GM21526 (cell line): ENCODE measurements at regions not wholly inside any gene's neighbourhood (a gene's known extent, or its start where the extent isn't known, plus 50 kb on each side); places are given as distances from the start of the nearest gene placed in this dataset.
"Not testable (repeated sequence)": the region's sequence is repeated elsewhere in the genome, so short reads cannot be mapped to it uniquely, and the experiment has no call there.

Source experiments
- ATAC-seq: cut with Tn5 transposase; IDR thresholded peaks from one replicate; pipeline ENCODE4 v1.9.1; 2021; ENCODE audit warnings: moderate library complexity; ENCODE audit not compliant: unreplicated experiment, low FRiP score

GRCh38 chr11:24206030-24206429, 290.8 kb upstream of the LUZP2 start:
- no peak for ATAC-seq

DNA sequence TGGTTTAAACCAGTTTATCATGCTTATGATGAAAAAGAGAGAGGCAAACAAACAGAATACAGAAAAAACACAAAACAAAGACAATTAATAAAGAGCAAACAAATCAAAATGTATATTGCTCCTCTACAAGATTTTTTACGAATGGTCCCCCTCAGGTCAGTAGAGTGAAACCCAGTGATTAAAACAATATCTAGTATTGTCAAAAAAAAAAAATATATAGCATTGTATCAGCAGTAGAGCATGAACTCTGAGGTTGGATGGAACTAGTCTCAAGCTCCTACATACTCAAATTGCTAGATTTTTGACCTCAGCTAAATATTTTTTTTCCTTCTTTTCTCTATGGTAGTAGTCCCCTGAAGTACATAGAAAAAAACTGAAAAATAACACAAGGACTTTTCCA, 290.3 kb upstream of the LUZP2 start:
- ATAC-seq = no peak

GRCh38 chr11:24216488-24216887, 280.4 kb upstream of the LUZP2 start:
- ATAC-seq = no peak

DNA sequence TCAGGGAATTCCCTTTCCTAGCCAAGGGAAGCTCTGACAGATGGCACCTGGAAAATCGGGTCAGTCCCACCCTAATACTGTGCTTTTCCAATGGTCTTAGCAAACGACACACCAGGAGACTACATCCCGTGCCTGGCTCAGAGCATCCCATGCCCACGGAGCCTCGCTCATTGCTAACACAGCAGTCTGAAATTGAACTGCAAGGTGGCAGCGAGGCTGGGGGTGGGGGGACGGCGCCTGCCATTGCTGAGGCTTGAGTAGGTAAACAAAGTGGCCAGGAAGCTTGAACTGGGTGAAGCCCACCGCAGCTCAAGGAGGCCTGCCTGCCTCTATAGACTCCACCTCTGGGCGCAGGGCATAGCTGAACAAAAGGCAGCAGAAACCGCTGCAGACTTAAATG, 279.5 kb upstream of the LUZP2 start:
- not testable (repeated sequence) for ATAC-seq

DNA sequence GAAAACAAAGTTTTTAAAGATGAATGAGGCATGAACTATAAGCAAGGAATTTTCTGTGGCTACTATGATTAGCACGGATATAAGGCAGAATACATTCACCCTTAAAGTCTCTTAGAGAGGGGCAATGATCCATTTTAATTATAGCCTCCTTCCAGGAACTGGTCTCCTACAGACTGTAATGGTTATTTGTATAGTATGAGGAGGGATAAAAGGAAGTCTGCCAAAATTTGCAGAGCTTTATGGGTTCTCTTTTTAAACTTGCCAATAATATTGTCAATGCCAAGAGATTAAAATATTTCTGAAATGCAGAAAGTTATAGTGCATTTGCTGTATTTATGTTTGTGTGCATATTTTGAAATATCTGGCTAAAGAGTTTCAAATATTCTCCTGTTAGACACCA, 271.4 kb upstream of the LUZP2 start:
- no peak for ATAC-seq

GRCh38 chr11:24226606-24227005, 270.2 kb upstream of the LUZP2 start:
- no peak for ATAC-seq

- ATAC-seq = no peak
These were observed 263.8 kb upstream of the LUZP2 start for GRCh38 chr11:24233041-24233440.

DNA sequence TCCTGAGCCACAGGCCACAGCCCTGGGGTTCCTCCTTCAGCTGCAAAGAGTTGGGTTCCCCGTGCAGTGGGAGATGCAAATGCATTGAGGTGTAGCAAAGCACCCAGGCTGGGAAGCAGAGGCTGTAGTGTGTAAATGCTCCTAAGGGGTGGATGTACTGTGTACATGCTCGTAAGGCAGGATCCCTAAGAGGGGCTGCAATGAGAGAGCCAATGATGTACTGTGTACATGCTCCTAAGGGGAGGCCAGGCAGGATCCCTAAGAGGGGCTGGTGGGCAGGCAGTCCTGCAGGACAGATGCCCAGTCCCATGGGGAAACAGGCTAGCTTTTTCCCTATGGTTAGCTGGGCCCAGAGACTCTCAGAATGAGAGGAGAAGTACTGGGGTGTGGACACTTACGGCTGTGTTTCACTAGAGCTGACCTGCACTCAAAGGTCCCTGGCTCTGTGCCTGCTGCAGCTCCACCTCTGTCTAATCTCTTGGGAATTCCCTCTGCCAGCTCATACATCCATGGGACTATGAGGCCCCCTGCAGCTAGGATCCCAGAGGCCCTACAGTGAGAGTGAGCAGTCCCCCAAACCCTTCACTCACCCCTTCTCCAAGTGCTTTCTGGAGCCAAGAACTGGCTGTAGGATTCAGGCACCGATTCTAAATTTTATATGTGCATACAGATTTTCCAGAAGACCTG, 261.9 kb upstream of the LUZP2 start:
- no peak for ATAC-seq

- no peak for ATAC-seq
These were observed 257.8 kb upstream of the LUZP2 start for GRCh38 chr11:24238771-24239645.

DNA sequence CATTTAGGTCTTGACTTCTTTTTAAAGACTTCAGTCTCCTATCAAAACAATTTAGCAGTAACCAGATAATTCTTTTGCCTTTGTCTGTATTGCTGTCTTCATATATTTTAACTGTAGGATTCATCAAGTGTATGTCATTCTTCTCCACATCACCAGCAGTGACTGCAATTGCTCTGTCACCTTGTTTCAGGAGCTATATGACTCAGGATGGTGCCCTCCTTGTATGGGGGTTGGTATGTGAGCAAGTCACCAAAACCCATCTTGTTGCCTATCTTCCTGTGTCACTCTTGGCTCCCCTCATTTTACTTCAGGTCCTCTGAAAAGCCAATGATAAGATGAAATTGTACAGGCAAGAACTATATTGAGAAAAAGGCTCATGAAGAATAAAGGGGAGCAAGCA, 256.9 kb upstream of the LUZP2 start:
- ATAC-seq = no peak

GRCh38 chr11:24240496-24241175, 256.2 kb upstream of the LUZP2 start:
- ATAC-seq = no peak

- no peak for ATAC-seq
These were observed 250.1 kb upstream of the LUZP2 start for GRCh38 chr11:24246715-24247114.

DNA sequence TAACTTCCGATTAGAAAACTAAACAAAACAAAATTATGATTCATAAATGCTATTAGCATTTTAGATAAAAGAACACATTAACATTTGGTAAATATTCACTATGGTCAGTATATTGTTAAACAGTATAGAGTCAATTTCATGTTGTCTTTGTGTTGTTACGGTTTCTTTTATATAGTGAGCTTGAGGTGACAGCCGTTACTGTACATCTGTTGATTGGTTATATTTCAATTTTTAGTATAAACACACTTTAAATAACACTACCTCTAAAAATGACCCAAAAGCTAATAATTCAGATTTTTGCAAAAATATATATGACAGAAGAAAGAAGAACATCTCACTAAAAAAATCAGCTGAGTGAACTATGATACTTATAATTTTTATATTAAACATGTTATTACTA, 249.0 kb upstream of the LUZP2 start:
- no peak for ATAC-seq

- no peak for ATAC-seq
These were observed 246.9 kb upstream of the LUZP2 start for GRCh38 chr11:24249921-24250320.

GRCh38 chr11:24253237-24253760, 243.6 kb upstream of the LUZP2 start:
- no peak for ATAC-seq

DNA sequence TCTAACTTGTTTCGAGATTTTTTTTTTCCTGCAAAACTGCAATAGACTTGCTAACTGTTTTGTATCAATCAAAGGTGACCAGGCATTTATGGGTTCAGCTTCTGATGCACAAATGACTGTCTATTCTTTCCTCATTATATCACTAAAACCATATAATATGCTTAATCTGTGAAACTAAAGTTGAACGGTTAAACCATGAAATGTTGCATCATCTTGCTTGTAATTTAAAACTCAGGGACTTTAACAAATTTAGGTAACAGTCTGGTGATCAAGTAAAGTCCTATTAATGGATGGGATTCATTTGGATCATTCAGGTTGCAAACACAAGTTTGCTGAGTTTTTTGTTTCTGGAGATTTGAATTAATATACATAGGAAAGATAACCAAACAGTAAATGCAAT, 232.0 kb upstream of the LUZP2 start:
- no peak for ATAC-seq

DNA sequence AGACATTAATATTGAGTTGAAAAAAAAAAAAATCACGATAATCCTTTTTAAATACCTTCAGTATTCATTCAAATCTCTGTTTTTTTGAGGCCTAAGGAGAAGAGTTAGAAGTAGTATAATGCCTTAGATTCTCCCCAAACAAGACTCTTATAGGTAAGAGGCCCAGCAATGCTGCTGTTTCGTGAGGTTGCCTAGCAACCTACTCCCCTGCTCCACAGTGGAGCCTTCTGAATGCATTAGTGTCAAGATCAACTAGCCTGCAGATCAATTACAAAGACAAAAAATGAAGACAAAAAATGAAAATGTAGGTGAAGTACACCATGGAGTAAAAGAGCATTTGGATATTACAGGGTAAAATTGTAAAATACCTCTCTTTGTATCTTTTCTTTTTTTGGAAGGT, 229.8 kb upstream of the LUZP2 start:
- ATAC-seq = no peak

- ATAC-seq = no peak
These were observed 225.1 kb upstream of the LUZP2 start for GRCh38 chr11:24271798-24272197.

GRCh38 chr11:24274214-24274781, 222.6 kb upstream of the LUZP2 start:
- not testable (repeated sequence) for ATAC-seq

GRCh38 chr11:24286238-24286637, 210.6 kb upstream of the LUZP2 start:
- ATAC-seq = no peak

DNA sequence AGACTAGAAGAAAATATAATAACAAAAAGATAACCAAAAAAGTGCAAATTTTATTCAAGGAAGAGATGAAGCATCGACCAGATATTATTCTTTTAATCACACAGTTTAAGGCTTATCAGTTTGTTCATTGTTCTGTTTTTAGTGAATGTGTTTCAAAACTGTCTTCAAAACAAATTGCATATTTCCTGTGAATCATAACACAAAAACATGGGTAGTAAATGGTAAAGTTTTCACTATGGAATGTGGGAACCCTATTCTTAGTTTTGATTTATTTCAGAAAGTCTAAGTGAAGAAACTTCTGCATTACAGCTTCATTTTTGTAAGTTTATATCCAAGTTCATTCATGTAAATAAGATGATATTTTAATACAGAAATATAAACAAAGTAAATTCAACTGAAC, 207.6 kb upstream of the LUZP2 start:
- no peak for ATAC-seq
